Stimulated activated naive CD8-positive, alpha-beta T cell treated with anti-CD3 and anti-CD28 coated beads, Interleukin-15, Interleukin-2, amounts not matched to agents 100 ng/mL and 50 ng/mL, for 24 hours (primary cell): ENCODE measurements at regions not wholly inside any gene's neighbourhood (a gene's known extent, or its start where the extent isn't known, plus 50 kb on each side); places are given as distances from the start of the nearest gene placed in this dataset.

Source experiments
- H3K27ac Mint-ChIP-seq: one replicate; pipeline ENCODE4 v1.8.0; 2021; ENCODE audit warnings: mild to moderate bottlenecking, mixed read lengths
- H3K27me3 Mint-ChIP-seq: one replicate; pipeline ENCODE4 v1.8.0; 2021; ENCODE audit warnings: mixed read lengths
- H3K36me3 Mint-ChIP-seq: one replicate; pipeline ENCODE4 v1.8.0; 2021; ENCODE audit warnings: low read depth, mixed read lengths
- H3K4me1 Mint-ChIP-seq: one replicate; pipeline ENCODE4 v1.8.0; 2021; ENCODE audit warnings: low read depth, mixed read lengths
- H3K4me3 Mint-ChIP-seq: one replicate; pipeline ENCODE4 v1.8.0; 2021; ENCODE audit warnings: mild to moderate bottlenecking, mixed read lengths
- H3K9me3 Mint-ChIP-seq: one replicate; pipeline ENCODE4 v1.8.0; 2021; ENCODE audit warnings: mixed read lengths

- H3K9me3 Mint-ChIP-seq = no peaks in the 10 kb centered on the region
- no peak overlapping the region for H3K27ac Mint-ChIP-seq
- no peak overlapping the region for H3K4me3 Mint-ChIP-seq
- H3K27me3 Mint-ChIP-seq = no peaks in the 10 kb centered on the region
- no peaks in the 10 kb centered on the region for H3K4me1 Mint-ChIP-seq
- no peaks in the 10 kb centered on the region for H3K36me3 Mint-ChIP-seq
These were observed 149.6 kb downstream of the CDH26 start for GRCh38 chr20:60107621-60108390.

DNA sequence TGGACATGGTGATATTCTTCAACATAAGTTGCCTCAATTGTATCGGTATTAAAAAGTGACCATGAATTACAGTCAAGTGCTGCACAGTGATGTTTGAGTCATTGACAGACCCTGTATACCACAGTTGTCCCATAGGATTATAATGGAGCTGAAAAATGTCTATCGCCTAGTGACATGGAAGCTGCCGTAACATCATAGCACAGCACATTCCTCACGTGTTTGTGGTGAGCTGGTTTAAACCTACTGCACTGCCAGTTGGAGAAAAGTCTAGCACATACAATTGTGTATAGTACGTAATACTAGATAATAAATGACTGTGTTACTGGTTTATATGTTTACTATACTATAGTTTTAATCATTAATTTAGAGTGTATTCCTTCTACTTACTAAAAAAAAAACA is 150.2 kb downstream of the CDH26 start:
- Mint-ChIP-seq H3K4me1 (no peaks in the 10 kb centered on the region), H3K4me3 (no peak overlapping the region), H3K36me3 (no peaks in the 10 kb centered on the region), H3K27ac (no peak overlapping the region), H3K9me3 (no peaks in the 10 kb centered on the region), H3K27me3 (no peaks in the 10 kb centered on the region)

DNA sequence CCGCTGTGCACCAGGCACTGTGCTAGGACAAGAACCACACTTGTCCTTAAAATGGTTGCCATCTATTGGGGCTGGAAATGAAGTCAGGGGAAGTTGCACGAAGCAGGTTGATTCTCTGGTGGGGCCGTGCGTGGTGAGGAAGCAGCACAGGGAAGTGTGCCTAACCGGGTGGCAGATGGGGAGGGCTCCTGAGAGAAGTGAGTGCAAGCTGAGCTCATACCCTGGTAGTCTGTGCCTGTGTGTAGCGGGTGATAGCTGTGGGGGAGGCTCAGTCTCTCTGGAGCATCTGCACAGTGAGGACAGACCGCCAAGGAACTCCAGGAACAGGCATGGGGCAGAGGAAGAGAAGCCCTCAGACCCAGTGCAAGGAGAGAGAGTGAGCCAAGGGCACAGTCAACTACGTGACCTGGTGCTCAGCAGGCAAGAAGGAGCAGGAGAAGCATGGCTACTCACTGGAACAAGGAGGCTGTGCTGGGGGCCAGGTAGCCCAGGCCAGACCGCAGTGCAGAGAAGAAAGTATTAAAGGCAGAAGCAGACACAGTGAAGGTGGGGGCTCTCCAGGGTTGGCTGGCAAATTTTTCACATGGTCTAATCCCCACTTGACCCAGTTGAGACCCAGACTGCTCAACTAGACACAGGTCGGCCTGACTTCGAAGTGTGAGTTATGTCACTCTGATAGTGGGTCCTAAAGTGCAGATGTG is 155.0 kb downstream of the CDH26 start:
- H3K4me1 Mint-ChIP-seq = peaks cover 3% of the 10 kb centered on the region
- H3K27me3 Mint-ChIP-seq = peaks cover 5% of the 10 kb centered on the region
- no peaks in the 10 kb centered on the region for H3K9me3 Mint-ChIP-seq
- no peak overlapping the region for H3K27ac Mint-ChIP-seq
- no peak overlapping the region for H3K4me3 Mint-ChIP-seq
- no peaks in the 10 kb centered on the region for H3K36me3 Mint-ChIP-seq

GRCh38 chr20:60113771-60114170 is 155.5 kb downstream of the CDH26 start:
- Mint-ChIP-seq H3K4me1 (peaks cover 3% of the 10 kb centered on the region), H3K36me3 (no peaks in the 10 kb centered on the region), H3K27me3 (peaks cover 5% of the 10 kb centered on the region), H3K4me3 (no peak overlapping the region), H3K9me3 (no peaks in the 10 kb centered on the region), H3K27ac (no peak overlapping the region)

- Mint-ChIP-seq H3K36me3 (no peaks in the 10 kb centered on the region), H3K4me3 (no peak overlapping the region), H3K27me3 (peaks cover 5% of the 10 kb centered on the region), H3K9me3 (no peaks in the 10 kb centered on the region), H3K4me1 (peaks cover 3% of the 10 kb centered on the region), H3K27ac (no peak overlapping the region)
These were observed 157.2 kb downstream of the CDH26 start for GRCh38 chr20:60115451-60115850.

- Mint-ChIP-seq H3K27me3 (peaks cover 5% of the 10 kb centered on the region), H3K4me1 (peaks cover 3% of the 10 kb centered on the region), H3K36me3 (no peaks in the 10 kb centered on the region), H3K4me3 (no peak overlapping the region), H3K27ac (no peak overlapping the region), H3K9me3 (no peaks in the 10 kb centered on the region)
These were observed 158.1 kb downstream of the CDH26 start for GRCh38 chr20:60116128-60116909.

DNA sequence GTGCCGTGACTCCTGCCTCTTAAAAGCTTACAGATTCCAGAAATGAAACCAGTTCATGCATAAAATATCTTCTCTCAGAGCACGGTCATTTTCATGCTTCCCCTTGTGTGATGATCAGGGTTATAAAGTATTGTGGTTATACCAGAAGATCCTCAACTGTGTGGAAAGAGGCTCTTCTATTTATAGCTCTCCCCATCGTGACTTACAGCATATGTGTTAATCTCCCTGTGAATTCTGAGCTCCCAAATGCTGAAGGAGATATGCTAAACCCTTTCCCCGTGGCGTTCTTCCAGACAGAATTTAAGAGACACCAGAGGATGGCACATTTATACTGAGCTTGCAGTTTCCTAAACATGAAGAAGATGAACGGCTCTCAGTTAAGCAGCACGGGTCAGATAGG is 158.8 kb downstream of the CDH26 start:
- Mint-ChIP-seq H3K4me1 (peaks cover 3% of the 10 kb centered on the region), H3K9me3 (no peaks in the 10 kb centered on the region), H3K36me3 (no peaks in the 10 kb centered on the region)

DNA sequence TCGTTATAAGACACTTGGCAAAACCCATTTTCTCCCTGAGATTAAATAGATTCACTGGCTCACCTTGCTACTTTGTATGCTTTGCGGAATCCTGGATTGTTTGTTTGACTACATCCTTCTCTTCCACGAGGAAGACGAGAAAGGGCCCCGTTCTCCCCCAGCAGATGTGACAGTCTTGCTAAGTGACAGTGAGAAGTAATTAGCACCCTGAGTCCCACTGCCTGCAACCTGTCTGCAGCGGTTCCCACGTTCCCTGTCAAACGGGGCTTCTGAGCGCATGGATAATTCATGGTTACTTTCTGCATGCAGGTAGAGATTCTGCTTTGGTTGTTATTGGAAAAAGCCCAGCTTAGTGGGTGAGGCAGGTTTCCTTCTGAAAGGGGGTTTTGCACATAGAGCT is 163.7 kb downstream of the CDH26 start:
- no peaks in the 10 kb centered on the region for H3K9me3 Mint-ChIP-seq
- peaks cover 4% of the 10 kb centered on the region for H3K27me3 Mint-ChIP-seq
- no peak overlapping the region for H3K27ac Mint-ChIP-seq
- no peaks in the 10 kb centered on the region for H3K36me3 Mint-ChIP-seq
- peaks cover 3% of the 10 kb centered on the region for H3K4me1 Mint-ChIP-seq
- H3K4me3 Mint-ChIP-seq = no peak overlapping the region

More for the DNA sequence above, 158.8 kb downstream of the CDH26 start:
- no peak overlapping the region for H3K4me3 Mint-ChIP-seq
- H3K27me3 Mint-ChIP-seq = peaks cover 5% of the 10 kb centered on the region
- no peak overlapping the region for H3K27ac Mint-ChIP-seq

DNA sequence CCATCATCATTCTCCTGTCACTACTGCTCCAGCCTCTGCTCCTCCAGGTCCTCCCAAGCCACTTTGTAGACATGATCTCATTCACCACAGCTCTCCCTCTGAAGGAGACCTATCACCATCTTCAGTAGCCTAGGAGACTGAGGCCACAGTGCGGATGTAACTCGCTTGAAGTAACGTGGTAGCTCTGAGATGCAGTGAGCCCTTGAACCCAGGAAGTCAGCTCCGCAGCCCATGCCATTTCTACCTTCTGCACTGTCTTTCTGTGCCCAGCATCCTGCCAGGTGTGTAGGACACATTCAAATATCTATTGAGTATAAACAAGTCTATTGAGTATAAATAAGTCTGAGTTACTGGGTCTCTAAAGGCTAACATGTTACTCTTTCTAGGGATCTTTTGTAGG is 164.4 kb downstream of the CDH26 start:
- H3K9me3 Mint-ChIP-seq = no peaks in the 10 kb centered on the region
- no peaks in the 10 kb centered on the region for H3K36me3 Mint-ChIP-seq
- H3K27ac Mint-ChIP-seq = no peak overlapping the region

DNA sequence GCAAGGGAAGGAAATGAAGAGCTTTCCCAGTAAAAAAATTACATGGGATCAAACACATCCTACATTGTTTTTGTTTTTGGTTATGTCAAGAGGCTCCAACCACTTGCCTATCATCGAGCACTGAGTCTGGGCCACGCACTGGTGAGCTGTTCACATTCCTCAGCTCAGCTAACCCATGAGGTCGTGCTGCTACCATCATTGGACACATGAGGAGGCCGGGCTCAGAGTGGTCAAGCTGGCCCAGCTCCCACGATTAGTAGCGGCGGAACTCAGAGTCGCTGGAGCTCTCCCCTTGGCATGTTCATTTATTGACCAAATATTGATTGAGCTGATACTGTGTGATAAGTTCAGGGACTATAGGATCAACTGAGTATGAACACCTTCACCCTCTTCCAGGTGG is 164.9 kb downstream of the CDH26 start:
- Mint-ChIP-seq H3K4me1 (no peaks in the 10 kb centered on the region), H3K36me3 (no peaks in the 10 kb centered on the region), H3K9me3 (no peaks in the 10 kb centered on the region), H3K27ac (no peak overlapping the region), H3K27me3 (no peaks in the 10 kb centered on the region), H3K4me3 (no peak overlapping the region)

More for the DNA sequence above, 164.4 kb downstream of the CDH26 start:
- H3K27me3 Mint-ChIP-seq = no peaks in the 10 kb centered on the region
- no peaks in the 10 kb centered on the region for H3K4me1 Mint-ChIP-seq
- H3K4me3 Mint-ChIP-seq = no peak overlapping the region

DNA sequence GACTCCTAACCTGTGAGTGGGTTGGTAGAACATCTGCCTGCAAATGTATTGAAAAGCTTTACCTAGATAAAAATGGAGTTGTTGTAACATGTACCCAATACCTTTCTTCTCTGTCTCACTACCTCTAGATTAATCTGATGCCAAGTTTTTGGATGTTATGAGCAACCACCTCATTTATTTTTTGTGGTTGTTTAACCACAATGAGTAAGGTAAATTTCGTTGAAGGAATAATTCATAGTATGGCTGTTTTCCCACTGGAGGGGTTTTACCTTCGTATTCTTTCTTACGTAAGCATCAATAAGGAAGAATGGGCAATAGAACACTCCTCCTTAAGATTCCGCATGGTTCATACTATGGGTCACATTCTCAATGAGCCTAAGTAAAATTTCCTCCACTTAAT is 165.4 kb downstream of the CDH26 start:
- Mint-ChIP-seq H3K36me3 (no peaks in the 10 kb centered on the region), H3K27me3 (no peaks in the 10 kb centered on the region), H3K4me1 (no peaks in the 10 kb centered on the region), H3K9me3 (no peaks in the 10 kb centered on the region), H3K27ac (no peak overlapping the region), H3K4me3 (no peak overlapping the region)

GRCh38 chr20:60124776-60125381 is 166.7 kb downstream of the CDH26 start:
- no peaks in the 10 kb centered on the region for H3K4me1 Mint-ChIP-seq
- H3K4me3 Mint-ChIP-seq = no peak overlapping the region
- no peaks in the 10 kb centered on the region for H3K27me3 Mint-ChIP-seq
- H3K27ac Mint-ChIP-seq = no peak overlapping the region
- no peaks in the 10 kb centered on the region for H3K36me3 Mint-ChIP-seq
- H3K9me3 Mint-ChIP-seq = no peaks in the 10 kb centered on the region

GRCh38 chr20:60125513-60125912 is 167.3 kb downstream of the CDH26 start:
- Mint-ChIP-seq H3K27ac (no peak overlapping the region), H3K4me3 (no peak overlapping the region), H3K27me3 (no peaks in the 10 kb centered on the region), H3K36me3 (no peaks in the 10 kb centered on the region), H3K4me1 (no peaks in the 10 kb centered on the region), H3K9me3 (no peaks in the 10 kb centered on the region)

GRCh38 chr20:60126975-60127374 is 168.8 kb downstream of the CDH26 start:
- Mint-ChIP-seq H3K4me3 (no peak overlapping the region), H3K27me3 (no peaks in the 10 kb centered on the region)

GRCh38 chr20:60131375-60131774 is 173.2 kb downstream of the CDH26 start:
- H3K36me3 Mint-ChIP-seq = no peaks in the 10 kb centered on the region
- no peaks in the 10 kb centered on the region for H3K9me3 Mint-ChIP-seq
- H3K27me3 Mint-ChIP-seq = no peaks in the 10 kb centered on the region
- no peak overlapping the region for H3K27ac Mint-ChIP-seq
- H3K4me1 Mint-ChIP-seq = no peaks in the 10 kb centered on the region
- no peak overlapping the region for H3K4me3 Mint-ChIP-seq

More at GRCh38 chr20:60126975-60127374, 168.8 kb downstream of the CDH26 start:
- no peak overlapping the region for H3K27ac Mint-ChIP-seq
- H3K4me1 Mint-ChIP-seq = no peaks in the 10 kb centered on the region
- H3K36me3 Mint-ChIP-seq = no peaks in the 10 kb centered on the region
- no peaks in the 10 kb centered on the region for H3K9me3 Mint-ChIP-seq
